ENCODE measurements at regions not wholly inside any gene's neighbourhood (a gene's known extent, or its start where the extent isn't known, plus 50 kb on each side); places are given as distances from the start of the nearest gene placed in this dataset.

DNA sequence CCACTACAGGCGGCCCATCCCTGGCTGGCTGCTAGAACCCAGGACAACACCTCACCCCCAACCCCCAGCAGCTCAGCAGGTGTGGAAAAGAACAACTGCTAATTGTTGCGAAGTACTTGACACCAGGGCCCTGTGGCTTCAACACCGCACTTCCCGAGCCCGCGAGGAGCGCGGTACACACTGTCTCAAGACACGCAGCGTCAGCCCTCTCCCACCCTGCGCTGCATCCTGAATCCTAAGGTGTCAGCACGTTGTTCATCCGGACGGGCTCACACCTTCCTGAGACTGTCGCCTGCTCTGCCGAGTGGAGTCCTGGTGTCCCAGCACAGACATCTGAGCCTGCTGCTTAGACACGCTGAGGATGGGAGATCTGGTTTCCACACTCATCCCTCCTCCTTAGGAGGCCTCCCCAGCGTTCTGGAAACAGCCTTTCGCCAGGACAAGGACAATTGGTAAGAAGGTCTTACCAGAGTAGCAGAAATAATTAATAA is 1336.2 kb downstream of the BRD1 start:
- TF ChIP-seq, protein P1, sequence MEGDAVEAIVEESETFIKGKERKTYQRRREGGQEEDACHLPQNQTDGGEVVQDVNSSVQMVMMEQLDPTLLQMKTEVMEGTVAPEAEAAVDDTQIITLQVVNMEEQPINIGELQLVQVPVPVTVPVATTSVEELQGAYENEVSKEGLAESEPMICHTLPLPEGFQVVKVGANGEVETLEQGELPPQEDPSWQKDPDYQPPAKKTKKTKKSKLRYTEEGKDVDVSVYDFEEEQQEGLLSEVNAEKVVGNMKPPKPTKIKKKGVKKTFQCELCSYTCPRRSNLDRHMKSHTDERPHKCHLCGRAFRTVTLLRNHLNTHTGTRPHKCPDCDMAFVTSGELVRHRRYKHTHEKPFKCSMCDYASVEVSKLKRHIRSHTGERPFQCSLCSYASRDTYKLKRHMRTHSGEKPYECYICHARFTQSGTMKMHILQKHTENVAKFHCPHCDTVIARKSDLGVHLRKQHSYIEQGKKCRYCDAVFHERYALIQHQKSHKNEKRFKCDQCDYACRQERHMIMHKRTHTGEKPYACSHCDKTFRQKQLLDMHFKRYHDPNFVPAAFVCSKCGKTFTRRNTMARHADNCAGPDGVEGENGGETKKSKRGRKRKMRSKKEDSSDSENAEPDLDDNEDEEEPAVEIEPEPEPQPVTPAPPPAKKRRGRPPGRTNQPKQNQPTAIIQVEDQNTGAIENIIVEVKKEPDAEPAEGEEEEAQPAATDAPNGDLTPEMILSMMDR (conservative IDR thresholded peaks at IDR 0.05; ENCODE audit: low read depth, low read length), result no peak
- no peak for TF ChIP-seq EZH2 (IDR thresholded peaks at IDR 0.05; ENCODE audit: low read length, unreplicated experiment)
- no peak for TF ChIP-seq EZH2phosphoT487 (IDR thresholded peaks at IDR 0.05; ENCODE audit: borderline replicate concordance, low read length)

Data from PC-3 (cell line).